ENCODE measurements at regions not wholly inside any gene's neighbourhood (a gene's known extent, or its start where the extent isn't known, plus 50 kb on each side); places are given as distances from the start of the nearest gene placed in this dataset.

DNA sequence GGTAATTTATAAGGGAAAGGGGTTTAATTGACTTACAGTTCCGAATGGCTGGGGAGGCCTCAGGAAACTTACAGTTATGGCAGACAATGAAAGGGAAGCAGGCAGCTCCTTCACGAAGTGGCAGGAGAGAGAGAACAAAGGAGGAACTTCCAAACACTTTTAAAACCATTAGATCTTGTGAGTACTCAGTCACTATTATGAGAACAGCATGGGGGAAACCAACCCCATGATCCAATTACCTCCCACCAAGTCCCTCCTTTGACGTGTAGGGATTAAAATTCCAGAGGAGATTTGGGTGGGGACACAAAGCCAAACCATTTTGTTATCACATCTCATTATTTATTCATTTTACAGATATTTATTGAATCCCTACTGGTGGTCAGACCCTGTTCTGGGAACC is 822.8 kb downstream of the GALC start:
- DNase-seq (ENCODE audit: low spot score), result no peak

DNA sequence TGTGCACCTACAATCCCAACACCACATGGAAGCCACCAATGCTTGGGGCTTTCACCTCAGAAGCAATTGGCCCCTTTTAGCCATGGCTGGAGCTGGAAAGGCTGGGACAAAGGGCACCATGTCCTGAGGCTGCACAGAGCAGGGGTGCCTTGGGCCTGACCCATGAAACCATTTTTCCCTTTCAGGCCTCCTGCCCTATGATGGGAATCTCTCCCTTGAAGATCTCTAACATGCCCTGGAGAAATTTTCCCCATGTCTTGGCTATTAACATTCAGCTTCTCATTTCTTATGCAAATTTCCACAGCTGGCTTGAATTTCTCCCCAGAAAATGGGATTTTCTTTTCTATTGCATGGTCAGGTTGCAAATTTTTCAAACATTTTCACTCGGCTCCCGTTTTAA is 823.6 kb downstream of the GALC start:
- no peak for DNase-seq (ENCODE audit: low spot score)

DNA sequence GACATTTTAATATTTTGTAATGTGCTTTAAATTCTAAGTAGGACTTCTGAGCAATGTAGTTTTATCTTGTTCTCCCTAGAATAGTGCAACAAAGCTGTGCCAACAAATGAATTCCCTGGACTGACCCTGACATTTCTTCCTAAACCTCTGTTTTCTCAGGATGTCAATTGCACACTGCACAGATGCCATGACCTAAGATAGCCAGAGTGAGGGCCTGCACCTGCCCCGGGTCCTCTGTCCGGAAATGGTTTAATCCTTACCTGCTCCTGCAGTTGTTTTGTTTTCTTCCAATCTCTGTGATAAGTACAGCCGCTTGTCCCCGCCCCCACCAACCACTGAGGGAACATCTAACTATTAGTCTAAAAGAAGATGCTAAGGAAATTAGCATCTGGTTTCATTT is 831.5 kb downstream of the GALC start:
- DNase-seq (ENCODE audit: low spot score), result no peak

DNA sequence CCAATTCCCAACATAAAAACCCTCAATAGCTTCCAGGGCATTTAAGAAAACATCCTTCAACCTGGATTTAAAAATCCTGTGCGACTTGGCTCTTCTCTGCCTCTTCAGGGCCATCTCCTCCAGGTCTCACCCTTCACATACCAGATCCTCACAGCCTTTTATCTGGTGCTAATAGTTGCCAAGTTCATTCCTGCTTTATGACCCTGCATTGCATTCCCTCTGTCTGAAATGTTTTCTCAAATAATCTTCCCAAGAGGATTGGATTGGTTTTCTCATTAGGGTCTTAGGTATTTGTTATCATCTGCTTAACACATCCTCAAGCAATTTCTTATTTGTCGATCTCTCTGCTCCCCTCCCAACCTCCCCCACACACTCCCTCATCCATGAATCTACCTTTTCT is 832.0 kb downstream of the GALC start:
- DNase-seq (ENCODE audit: low spot score), result peak; percentile 13

DNA sequence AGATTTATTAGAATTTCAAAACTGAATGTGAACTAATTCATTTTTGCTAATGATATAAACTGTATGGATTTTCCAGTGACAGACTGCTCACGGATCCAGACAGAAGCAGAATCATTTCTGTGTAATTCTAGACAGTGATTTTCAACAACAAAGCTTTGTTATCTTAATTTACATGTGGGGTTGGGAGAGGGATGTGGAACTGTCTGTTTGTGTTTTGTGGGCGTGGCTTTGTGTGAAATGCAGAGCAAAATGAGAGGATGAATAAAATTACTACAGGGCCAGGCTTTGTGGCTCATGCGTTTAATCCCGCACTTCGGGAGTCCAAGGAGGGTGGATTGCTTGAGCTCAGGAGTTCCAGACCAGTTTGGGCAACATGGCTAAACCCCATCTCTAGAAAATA is 834.7 kb downstream of the GALC start:
- no peak for DNase-seq (ENCODE audit: low spot score)

DNA sequence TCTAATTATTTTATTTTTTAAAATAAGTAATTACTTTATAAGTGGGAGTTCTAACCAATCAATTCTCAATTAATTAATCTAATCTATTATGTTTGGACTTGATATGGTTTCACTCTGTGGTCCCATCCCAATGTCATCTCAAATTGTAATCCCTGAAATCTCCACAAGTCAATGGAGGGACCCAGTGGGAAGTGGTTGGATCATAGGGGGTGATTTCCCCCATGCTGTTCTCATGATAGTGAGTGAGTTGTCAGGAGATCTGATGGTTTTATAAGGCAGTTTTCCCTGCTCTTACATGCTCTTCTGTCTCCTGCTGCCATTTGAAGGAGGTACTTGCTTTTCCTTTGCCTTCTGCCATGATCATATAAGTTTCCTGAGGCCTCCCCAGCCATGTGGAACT is 836.1 kb downstream of the GALC start:
- no peak for DNase-seq (ENCODE audit: low spot score)

DNA sequence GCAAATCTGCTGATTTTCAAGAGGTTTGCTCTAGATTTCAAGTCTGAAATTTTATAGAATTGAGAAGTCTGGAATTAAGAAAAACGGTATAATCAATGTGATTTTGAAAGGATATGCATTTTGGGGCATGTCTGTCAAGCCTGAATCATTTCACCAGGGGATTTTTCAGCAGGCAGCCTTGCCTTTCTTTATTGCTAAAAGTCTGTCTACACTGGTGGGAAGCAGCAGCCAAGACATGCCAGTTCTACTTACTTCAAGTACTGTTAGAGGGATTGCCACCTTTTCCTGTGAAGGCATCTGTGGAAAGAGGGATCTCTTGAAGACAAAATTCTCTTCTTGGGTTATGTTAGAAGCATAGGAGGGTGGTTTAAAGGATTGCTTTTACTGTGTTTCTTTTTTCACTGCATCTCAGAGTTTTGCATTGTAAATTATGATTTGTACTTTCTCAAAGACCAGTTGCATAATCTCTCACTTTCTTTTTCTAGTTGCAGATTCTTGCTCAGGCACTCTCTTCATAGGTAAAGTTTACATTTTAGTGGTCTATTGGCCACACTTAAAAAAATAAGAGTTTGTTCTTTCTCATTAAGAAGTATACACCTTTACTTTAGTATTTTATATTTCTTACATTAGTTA is 837.0 kb downstream of the GALC start:
- no peak for DNase-seq (ENCODE audit: low spot score)

DNA sequence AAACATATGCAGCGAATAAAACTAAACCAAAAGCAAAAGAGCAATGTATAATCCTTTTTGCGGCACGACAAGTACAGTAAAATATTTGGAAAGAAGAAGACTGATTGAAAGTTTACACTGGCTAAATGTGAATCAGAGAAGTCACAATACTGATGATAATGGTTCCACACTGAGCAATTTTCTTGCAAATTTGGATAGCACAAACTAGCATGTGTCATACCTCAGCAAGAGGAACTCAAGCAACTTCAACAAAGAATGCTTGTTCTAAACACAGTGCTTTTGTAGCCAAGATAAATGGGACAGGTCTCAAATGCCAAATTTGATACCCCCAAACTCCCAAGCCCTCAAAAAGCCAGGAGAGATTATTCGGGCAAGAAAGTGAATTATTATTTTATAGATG is 839.1 kb downstream of the GALC start:
- no peak for DNase-seq (ENCODE audit: low spot score)

DNA sequence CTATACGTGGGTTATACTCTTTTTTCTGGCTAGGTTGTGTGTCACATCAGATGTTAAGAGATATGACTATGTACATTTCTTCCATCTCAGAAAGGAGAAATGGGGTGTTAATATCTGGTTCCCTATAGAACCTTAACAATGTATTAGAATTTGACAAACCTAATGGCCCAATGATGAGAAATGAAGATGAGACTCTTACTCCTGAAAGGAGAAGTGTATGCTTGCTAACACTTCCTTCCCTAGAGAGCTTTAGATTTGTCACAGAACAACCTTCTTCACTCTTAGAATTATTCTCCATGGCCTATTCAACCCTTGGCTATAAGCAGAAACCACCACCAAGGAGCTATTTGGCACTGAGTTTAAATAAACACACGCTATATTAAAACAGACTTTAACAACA is 839.6 kb downstream of the GALC start:
- DNase-seq (ENCODE audit: low spot score), result no peak

DNA sequence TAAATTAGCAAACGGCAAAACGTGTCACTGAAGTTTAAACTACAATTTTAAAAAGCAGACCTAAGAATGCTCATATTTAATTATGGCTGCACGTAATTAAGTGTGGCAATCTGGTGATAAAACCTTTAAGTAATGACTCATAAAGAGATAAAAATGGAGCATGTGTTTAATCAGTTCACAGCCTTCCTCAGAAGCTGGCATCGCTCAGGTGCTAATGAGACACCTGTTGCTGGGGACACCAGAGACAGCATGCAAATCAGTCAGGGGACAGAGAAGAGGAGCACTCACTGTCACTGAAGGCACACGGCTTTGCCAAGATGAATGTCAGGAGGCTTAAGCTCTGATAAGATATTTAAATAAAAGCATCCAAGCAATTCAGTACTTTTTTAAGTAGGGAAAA is 840.3 kb downstream of the GALC start:
- DNase-seq (ENCODE audit: low spot score), result no peak

DNA sequence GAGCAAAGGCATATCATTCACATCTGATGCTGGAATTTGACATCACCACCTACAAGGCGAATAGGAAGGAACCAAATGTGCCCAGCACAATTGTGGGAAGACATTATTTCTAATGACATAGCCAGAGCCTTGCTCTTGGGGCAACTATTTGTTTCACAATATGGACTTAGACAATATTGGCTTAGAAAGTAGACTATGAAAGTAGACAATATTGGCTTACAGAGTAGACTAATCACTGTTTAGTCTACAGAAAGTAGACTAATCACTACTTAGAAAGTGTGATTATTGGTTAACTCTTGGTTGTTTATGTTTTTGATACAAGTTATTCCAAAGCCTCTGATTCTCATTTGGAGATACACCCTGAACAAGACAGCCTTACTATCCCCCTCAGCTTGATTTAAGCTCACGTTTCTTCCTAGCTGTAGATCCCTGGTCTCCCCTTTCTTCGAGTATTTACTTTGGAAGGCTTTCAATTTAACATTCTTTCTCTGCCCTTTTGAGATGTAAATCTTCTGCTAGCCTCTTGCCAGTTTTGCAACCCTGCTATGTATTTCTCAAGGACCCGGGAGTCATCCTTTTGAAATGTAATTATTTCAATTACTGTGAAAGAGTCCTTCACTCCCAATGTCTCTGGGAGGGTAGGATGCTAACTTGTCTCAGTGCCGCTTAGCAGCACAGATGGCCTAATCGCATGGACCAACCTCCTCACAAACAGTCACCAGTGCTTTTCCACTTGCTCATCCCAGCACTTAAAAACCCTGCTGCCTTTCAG is 843.2 kb downstream of the GALC start:
- DNase-seq (ENCODE audit: low spot score), result peak; percentile 76

DNA sequence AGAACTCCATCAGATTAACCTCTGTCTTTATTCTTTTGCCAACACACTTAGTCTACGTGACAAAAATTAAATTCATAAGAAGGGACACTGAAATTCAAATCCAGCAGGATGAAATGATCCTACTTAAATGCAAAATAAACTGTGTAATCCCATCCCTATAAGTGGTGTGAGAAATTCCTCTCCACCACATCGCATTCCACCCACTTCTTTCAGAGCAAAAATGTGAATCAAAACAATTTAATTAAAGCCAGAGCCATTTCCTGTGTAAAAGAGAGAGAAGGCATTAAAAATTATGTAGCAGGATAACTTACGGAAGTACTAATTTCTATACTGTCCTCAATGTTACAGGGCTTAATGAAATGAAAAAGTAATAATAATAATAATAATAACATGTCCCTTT is 844.3 kb downstream of the GALC start:
- peak; percentile 33 for DNase-seq (ENCODE audit: low spot score)

DNA sequence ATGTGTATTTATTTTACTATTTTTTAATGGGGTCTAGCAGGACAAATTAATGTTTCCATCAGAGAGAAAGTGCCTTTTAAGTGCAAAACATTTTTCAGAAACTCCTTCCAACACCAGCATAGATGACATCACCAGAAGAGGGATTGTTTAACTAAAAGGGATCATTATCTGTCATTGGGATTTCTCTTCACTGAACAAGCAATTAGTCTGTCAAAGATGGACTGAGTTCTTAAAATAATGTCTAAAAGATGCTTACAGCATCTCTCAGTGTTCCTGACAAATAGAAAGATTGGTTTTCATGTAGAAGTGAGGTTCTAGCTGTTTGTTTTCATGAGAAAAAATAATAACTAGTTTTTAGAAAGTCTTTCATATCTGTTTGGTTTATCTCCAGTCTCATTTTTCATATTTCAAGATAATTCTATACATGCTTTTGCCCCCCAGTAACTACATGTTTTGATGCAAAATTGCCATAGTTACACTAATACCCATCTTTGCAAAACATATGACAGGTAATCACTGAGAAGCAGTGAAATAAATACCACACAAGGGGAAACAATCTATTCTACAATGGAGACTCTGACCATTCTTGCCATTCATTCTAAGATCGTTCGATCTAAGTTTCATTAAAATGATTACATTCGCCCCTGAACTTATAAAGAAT is 850.3 kb downstream of the GALC start:
- no peak for DNase-seq (ENCODE audit: low spot score)

DNA sequence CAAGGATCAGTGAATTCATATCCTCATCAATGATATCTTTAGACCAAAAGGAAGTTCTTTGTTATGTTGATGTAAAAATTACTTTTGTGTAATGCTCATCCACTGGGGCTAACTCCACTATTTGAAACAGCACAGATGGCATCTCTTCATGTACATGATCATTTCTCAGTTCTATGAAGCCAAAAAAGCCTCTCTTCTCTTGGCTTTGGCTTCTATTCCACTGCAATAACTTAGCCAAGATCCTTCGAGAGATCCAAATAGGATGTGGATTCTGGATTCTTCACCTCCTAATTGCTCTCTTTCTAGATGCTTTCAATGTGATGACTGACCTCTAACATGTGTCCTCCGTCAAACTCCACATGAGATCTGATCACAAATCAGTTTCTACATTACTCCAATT is 851.2 kb downstream of the GALC start:
- no peak for DNase-seq (ENCODE audit: low spot score)

DNA sequence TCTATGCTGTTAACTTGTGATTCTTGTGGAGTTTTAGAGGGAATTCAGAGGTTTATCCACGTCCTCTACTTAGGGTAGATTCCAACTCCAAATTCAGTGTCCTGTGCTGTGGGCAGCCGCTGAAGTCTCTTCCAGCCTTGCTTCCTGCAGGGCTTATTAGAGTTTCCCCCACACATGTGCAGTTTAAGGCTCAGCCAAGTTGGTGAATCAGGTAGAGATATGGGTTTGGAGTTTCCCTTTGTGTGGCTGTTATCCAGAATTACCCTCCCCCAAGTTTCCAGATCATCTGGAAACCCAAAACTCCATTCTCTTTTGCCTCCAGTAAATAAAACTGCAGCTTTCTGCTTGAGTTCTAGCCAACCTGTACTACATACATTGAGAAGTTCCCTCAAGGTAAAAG is 853.7 kb downstream of the GALC start:
- no peak for DNase-seq (ENCODE audit: low spot score)

DNA sequence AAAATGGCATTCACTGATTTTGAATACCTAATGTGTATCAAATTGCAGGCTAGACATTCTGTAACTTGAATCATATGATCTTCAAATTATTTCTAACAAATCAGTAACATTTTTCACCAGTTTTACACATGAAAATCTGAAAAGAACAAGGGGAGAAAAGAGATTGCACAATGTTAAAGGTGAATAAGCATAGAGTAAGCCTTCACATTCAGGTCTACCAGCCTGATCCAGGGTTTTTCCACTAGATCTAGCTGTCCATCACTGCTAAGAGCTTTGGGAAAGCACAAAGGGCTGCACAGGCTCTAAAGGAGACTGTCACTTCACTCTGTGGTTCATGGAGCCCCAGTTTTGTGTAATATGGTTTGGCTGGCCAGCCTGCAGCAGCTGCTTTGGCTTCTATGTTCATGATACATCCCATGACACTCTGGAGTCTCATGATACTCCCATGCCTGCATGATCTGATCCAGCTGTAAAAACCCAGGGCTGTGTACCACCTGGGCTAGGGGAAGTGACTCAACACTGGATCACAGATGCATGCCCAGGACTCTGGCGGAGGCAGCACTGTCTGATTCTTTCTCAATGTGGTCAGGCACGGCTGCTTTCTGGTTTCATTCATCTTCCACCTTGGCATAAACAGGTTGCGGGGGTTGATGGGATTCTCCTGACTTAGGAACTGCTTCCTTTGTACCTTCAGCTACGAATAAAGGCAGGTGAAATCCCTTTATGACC is 859.7 kb downstream of the GALC start:
- DNase-seq (ENCODE audit: low spot score), result peak; percentile 85

DNA sequence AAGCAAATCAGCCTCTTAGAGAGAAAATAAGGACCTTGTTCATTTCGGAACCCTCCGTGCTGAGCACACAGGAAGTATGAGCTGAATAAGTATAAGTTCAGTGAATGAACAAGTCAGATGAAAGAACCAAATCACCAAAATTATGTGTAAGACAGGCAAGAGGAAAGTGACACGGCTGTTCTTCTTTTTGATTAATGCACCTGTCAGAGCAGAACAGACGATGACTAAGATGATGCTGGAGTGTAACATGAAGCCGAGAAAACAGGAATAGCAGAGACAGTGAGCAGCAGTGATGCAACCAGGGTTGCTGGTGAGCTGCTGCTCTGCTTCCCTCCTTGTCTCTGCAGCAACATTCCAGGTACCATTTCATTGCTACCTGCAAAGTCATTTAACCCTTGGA is 861.1 kb downstream of the GALC start:
- DNase-seq (ENCODE audit: low spot score), result peak; percentile 49

DNA sequence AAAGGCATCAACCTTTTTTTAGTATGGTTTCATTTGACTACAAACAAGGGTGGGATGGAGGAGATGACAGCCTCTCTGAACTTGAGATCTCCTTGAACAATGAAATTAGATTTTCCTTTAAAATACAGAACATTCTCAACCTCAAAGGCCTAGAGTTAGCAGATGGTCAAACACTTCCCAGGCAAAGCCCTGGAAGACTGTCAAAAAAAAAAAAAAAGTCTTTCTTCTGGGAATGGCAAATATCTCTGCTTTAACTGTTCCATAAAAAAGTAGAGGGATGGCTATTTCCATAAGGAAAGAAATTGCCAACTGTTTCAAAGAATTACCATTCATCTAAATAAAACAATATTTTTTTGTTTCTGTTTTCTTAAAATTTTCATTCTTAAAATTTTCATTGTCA is 870.8 kb downstream of the GALC start:
- no peak for DNase-seq (ENCODE audit: low spot score)

DNA sequence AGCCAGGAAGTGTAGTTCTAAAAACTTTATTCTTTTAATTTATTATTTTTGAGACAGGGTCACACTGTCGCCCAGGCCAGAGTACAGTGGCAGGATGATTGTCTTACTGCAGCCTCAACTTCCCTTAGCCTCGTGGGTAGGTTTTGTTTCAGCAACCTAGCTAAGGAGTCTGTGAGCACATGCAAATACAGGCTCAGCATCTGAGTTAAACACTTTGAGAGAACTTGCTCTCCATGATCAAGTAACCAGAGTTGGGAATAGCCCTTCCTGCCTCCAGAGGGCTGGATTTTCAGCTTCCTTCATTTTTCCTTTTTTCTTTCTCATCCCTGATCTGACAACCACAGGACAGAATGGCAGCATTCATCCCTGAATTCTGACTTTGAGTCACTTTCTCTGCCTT is 871.3 kb downstream of the GALC start:
- DNase-seq (ENCODE audit: low spot score), result no peak

DNA sequence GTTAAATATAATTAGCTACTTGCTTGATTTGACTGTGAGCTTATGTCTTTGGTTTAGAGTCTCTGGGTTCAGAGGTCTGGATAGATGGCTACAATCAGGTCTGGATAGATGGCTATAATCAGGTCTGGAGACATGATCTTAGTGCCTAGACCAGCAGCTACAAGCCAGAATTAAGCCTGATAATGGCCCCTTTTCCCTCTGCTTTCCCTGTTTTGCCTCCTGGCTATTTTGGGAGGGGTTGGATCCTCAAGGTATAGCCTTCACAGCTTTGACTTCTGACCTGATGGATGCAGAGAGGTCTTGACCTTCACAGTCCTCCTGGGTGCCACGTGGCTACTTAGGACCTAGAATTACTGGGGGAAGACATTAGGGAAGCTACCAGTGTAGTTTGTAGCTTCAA is 877.7 kb downstream of the GALC start:
- no peak for DNase-seq (ENCODE audit: low spot score)

DNA sequence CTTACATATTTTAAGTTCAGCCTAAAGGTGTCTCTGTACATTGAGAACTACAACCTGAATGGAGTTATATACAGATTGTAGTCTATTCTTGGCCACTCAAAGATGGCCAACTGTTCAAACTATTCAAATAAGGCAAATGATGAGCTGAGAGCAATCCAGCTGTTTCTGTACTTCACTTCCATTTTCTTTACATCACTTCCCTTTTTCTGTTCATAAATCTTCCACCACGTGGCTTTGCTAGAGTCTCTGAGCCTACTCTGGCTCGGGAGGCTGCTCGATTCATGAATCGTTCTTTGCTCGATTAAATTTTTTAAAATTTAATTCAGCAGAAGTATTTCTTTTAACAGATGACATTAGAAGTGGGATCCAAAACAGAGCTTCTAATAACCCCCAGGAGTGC is 879.7 kb downstream of the GALC start:
- DNase-seq (ENCODE audit: low spot score), result no peak

DNA sequence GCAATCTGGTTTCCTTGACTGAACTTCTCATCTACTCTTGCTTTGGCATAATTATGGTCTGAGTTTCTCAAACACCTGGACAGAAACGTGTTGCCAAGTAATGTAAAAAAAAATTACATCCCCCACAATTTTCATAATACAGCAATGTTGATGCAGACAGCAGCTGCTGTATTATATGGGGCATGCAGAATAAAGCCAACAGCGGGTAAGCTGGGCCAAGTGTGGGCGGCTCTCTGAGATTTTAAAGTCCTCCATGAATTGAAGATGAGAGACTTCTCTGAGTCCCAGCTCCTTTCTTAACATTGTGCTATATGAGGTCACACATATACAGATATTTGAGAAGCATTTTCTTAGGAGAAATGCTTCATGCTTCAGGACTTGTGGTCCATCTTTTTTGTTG is 881.2 kb downstream of the GALC start:
- no peak for DNase-seq (ENCODE audit: low spot score)

DNA sequence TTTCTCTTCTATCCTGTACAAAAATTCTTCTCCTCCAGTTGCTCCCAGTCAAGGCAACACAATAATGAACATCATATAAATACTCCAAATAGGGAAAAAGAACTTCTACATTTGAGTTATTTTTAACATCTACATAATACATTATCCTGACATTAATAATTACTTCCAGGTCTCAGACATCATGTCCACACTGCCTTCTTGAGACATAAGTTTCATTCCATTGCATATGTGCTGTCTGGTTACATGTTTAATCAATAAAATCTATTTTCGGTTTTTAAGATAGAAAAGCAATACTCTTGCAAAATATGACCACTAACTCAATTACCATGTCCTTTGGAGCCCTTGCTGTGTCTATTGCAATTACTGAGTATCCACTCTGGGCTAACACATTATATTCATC is 881.9 kb downstream of the GALC start:
- DNase-seq (ENCODE audit: low spot score), result no peak

Data from AG20443 (cell line).